ENCODE measurements at regions not wholly inside any gene's neighbourhood (a gene's known extent, or its start where the extent isn't known, plus 50 kb on each side); places are given as distances from the start of the nearest gene placed in this dataset.

- no peak for TF ChIP-seq EZH2phosphoT487 (IDR thresholded peaks at IDR 0.05; ENCODE audit: borderline replicate concordance, low read length)
- TF ChIP-seq, protein P1, sequence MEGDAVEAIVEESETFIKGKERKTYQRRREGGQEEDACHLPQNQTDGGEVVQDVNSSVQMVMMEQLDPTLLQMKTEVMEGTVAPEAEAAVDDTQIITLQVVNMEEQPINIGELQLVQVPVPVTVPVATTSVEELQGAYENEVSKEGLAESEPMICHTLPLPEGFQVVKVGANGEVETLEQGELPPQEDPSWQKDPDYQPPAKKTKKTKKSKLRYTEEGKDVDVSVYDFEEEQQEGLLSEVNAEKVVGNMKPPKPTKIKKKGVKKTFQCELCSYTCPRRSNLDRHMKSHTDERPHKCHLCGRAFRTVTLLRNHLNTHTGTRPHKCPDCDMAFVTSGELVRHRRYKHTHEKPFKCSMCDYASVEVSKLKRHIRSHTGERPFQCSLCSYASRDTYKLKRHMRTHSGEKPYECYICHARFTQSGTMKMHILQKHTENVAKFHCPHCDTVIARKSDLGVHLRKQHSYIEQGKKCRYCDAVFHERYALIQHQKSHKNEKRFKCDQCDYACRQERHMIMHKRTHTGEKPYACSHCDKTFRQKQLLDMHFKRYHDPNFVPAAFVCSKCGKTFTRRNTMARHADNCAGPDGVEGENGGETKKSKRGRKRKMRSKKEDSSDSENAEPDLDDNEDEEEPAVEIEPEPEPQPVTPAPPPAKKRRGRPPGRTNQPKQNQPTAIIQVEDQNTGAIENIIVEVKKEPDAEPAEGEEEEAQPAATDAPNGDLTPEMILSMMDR (IDR thresholded peaks at IDR 0.05; ENCODE audit: low read depth, low read length, poor library complexity, severe bottlenecking): no peak
These were observed 821.0 kb upstream of the CELF2 start for GRCh38 chr10:10196701-10197100.

All from DOHH2 (cell line).